ENCODE measurements at regions not wholly inside any gene's neighbourhood (a gene's known extent, or its start where the extent isn't known, plus 50 kb on each side); places are given as distances from the start of the nearest gene placed in this dataset.

- DNase-seq (no peak), ATAC-seq (ENCODE audit: insufficient read depth, low FRiP score) (no peak)
- Histone ChIP-seq H3K27me3 (ENCODE audit: control insufficient read depth in 3 of 3, insufficient read depth in 3 of 3, low read length in 2 of 3) (no peaks in the 10 kb centered on the region), H3K36me3 (ENCODE audit: control insufficient read depth in 4 of 4, insufficient read depth in 4 of 4, low read length in 4 of 4) (no peaks in the 10 kb centered on the region), H3K9me3 (ENCODE audit: control insufficient read depth in 4 of 4, insufficient read depth in 3 of 4, low read length in 3 of 4) (peaks cover 0 to 8% (median 0%) of the 10 kb centered on the region in 4 donors), H3K4me1 (ENCODE audit: control insufficient read depth in 5 of 5, insufficient read depth in 5 of 5, low read length in 5 of 5) (no peaks in the 10 kb centered on the region), H3K9ac (ENCODE audit: insufficient read depth in 1 of 2, low read length in 2 of 2) (no peak overlapping the region), H3K4me3 (no peak overlapping the region), H3K27ac (ENCODE audit: low read depth in 1 of 2, low read length in 1 of 2) (no peak overlapping the region)
- WGBS, 2 donors, result 89 to 94% methylated on average over 3 of the region's 3 CpGs
- no peak for TF ChIP-seq CTCF (IDR thresholded peaks at IDR 0.05; ENCODE audit: control extremely low read depth, extremely low read depth)
Observed at GRCh38 chr7:11950942-11951341, 118.9 kb upstream of the THSD7A start.

GRCh38 chr7:11951909-11952308 lies 119.9 kb upstream of the THSD7A start:
- WGBS, 2 donors, result 88 to 91% methylated on average over 3 of the region's 3 CpGs
- H3K4me1 ChIP-seq (ENCODE audit: control insufficient read depth in 5 of 5, insufficient read depth in 5 of 5, low read length in 5 of 5), result no peaks in the 10 kb centered on the region
- H3K27me3 ChIP-seq (ENCODE audit: control insufficient read depth in 3 of 3, insufficient read depth in 3 of 3, low read length in 2 of 3), result no peaks in the 10 kb centered on the region
- DNase-seq, result no peak
- no peak overlapping the region for H3K9ac ChIP-seq (ENCODE audit: insufficient read depth in 1 of 2, low read length in 2 of 2)
- H3K4me3 ChIP-seq, result no peak overlapping the region
- H3K36me3 ChIP-seq (ENCODE audit: control insufficient read depth in 4 of 4, insufficient read depth in 4 of 4, low read length in 4 of 4), result no peaks in the 10 kb centered on the region
- H3K27ac ChIP-seq (ENCODE audit: low read depth in 1 of 2, low read length in 1 of 2), result no peak overlapping the region
- ATAC-seq (ENCODE audit: insufficient read depth, low FRiP score), result no peak
- peaks cover 0 to 8% (median 0%) of the 10 kb centered on the region in 4 donors for H3K9me3 ChIP-seq (ENCODE audit: control insufficient read depth in 4 of 4, insufficient read depth in 3 of 4, low read length in 3 of 4)
- TF ChIP-seq CTCF (IDR thresholded peaks at IDR 0.05; ENCODE audit: control extremely low read depth, extremely low read depth), result no peak

GRCh38 chr7:11952972-11953371 lies 121.0 kb upstream of the THSD7A start:
- TF ChIP-seq CTCF (IDR thresholded peaks at IDR 0.05; ENCODE audit: control extremely low read depth, extremely low read depth), result no peak
- no peaks in the 10 kb centered on the region for H3K36me3 ChIP-seq (ENCODE audit: control insufficient read depth in 4 of 4, insufficient read depth in 4 of 4, low read length in 4 of 4)
- ATAC-seq (ENCODE audit: insufficient read depth, low FRiP score) (no peak), DNase-seq (no peak)
- no peaks in the 10 kb centered on the region for H3K4me1 ChIP-seq (ENCODE audit: control insufficient read depth in 5 of 5, insufficient read depth in 5 of 5, low read length in 5 of 5)
- no peak overlapping the region for H3K27ac ChIP-seq (ENCODE audit: low read depth in 1 of 2, low read length in 1 of 2)
- no peak overlapping the region for H3K9ac ChIP-seq (ENCODE audit: insufficient read depth in 1 of 2, low read length in 2 of 2)
- no peak overlapping the region for H3K4me3 ChIP-seq
- WGBS, 2 donors, result 58 to 89% methylated on average over 2 of the region's 2 CpGs
- peaks cover 0 to 8% (median 0%) of the 10 kb centered on the region in 4 donors for H3K9me3 ChIP-seq (ENCODE audit: control insufficient read depth in 4 of 4, insufficient read depth in 3 of 4, low read length in 3 of 4)
- H3K27me3 ChIP-seq (ENCODE audit: control insufficient read depth in 3 of 3, insufficient read depth in 3 of 3, low read length in 2 of 3), result no peaks in the 10 kb centered on the region

GRCh38 chr7:11956991-11957390 lies 125.0 kb upstream of the THSD7A start:
- H3K4me3 ChIP-seq, result no peak overlapping the region
- H3K9me3 ChIP-seq (ENCODE audit: control insufficient read depth in 4 of 4, insufficient read depth in 3 of 4, low read length in 3 of 4), result no peaks in the 10 kb centered on the region
- ATAC-seq (ENCODE audit: insufficient read depth, low FRiP score), result no peak
- H3K4me1 ChIP-seq (ENCODE audit: control insufficient read depth in 5 of 5, insufficient read depth in 5 of 5, low read length in 5 of 5), result no peaks in the 10 kb centered on the region
- no peaks in the 10 kb centered on the region for H3K36me3 ChIP-seq (ENCODE audit: control insufficient read depth in 4 of 4, insufficient read depth in 4 of 4, low read length in 4 of 4)
- no peaks in the 10 kb centered on the region for H3K27me3 ChIP-seq (ENCODE audit: control insufficient read depth in 3 of 3, insufficient read depth in 3 of 3, low read length in 2 of 3)
- H3K9ac ChIP-seq (ENCODE audit: insufficient read depth in 1 of 2, low read length in 2 of 2), result no peak overlapping the region
- DNase-seq, result no peak
- 72 to 92% methylated on average over 5 of the region's 5 CpGs for WGBS, 2 donors
- no peak for TF ChIP-seq CTCF (IDR thresholded peaks at IDR 0.05; ENCODE audit: control extremely low read depth, extremely low read depth)
- no peak overlapping the region for H3K27ac ChIP-seq (ENCODE audit: low read depth in 1 of 2, low read length in 1 of 2)

Data from lung (tissue), 11 donors.